HFFc6 (cell line): ENCODE measurements at regions not wholly inside any gene's neighbourhood (a gene's known extent, or its start where the extent isn't known, plus 50 kb on each side); places are given as distances from the start of the nearest gene placed in this dataset.

Experiments
- DNase-seq: peaks from one replicate; pipeline ENCODE4 v3.0.0-alpha.2; 2018
- H3K27ac Mint-ChIP-seq: 2 replicates; pipeline ENCODE4 v1.8.0; 2020; ENCODE audit warnings: mild to moderate bottlenecking, mixed read lengths
- H3K27me3 Mint-ChIP-seq: 2 replicates; pipeline ENCODE4 v1.8.0; 2021; ENCODE audit warnings: mild to moderate bottlenecking, moderate library complexity, mixed read lengths; ENCODE audit not compliant: insufficient read depth
- H3K36me3 Mint-ChIP-seq: 2 replicates; pipeline ENCODE4 v1.8.0; 2021; ENCODE audit warnings: low read depth, mixed read lengths
- H3K4me1 Mint-ChIP-seq: 2 replicates; pipeline ENCODE4 v1.8.0; 2020; ENCODE audit warnings: low read depth, mixed read lengths
- H3K4me3 Mint-ChIP-seq: 2 replicates; pipeline ENCODE4 v1.8.0; 2020; ENCODE audit warnings: mild to moderate bottlenecking, moderate library complexity, mixed read lengths
- H3K9me3 Mint-ChIP-seq: 2 replicates; pipeline ENCODE4 v1.8.0; 2020; ENCODE audit warnings: mild to moderate bottlenecking, mixed read lengths
- TF ChIP-seq, protein P1 (sequence below): fragments of 200-600 bp; sonication (generic); IDR thresholded peaks from 2 replicates; pipeline ENCODE4 v1.5.0; 2021; ENCODE audit warnings: antibody characterized with exemption, mild to moderate bottlenecking

DNA sequence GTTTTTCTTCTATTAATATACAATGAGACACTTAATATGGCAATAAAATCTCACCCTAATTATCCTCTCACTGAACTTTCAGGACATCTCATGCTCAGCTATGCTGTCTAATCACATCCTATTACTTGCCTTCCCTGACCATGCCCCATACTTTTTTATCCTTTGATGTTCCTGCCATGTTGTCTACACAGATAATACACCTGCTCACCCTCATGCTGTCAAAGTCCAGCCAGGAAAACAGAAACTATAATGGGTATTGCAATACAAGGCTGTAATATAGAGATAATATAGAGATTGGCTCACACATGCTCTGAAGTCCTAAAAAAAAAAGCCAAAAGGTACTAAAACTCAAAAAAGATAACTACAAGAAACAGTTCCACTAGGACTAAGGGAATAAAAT is 305.4 kb downstream of the PRDM5 start:
- H3K36me3 Mint-ChIP-seq = no peaks in the 10 kb centered on the region
- H3K27me3 Mint-ChIP-seq = no peaks in the 10 kb centered on the region; the same call in 1 of the 2 replicates
- TF ChIP-seq, protein P1, sequence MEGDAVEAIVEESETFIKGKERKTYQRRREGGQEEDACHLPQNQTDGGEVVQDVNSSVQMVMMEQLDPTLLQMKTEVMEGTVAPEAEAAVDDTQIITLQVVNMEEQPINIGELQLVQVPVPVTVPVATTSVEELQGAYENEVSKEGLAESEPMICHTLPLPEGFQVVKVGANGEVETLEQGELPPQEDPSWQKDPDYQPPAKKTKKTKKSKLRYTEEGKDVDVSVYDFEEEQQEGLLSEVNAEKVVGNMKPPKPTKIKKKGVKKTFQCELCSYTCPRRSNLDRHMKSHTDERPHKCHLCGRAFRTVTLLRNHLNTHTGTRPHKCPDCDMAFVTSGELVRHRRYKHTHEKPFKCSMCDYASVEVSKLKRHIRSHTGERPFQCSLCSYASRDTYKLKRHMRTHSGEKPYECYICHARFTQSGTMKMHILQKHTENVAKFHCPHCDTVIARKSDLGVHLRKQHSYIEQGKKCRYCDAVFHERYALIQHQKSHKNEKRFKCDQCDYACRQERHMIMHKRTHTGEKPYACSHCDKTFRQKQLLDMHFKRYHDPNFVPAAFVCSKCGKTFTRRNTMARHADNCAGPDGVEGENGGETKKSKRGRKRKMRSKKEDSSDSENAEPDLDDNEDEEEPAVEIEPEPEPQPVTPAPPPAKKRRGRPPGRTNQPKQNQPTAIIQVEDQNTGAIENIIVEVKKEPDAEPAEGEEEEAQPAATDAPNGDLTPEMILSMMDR = no peak
- DNase-seq = no peak
- no peak overlapping the region for H3K27ac Mint-ChIP-seq
- H3K4me1 Mint-ChIP-seq = no peaks in the 10 kb centered on the region
- H3K4me3 Mint-ChIP-seq = no peak overlapping the region
- peaks cover 8% of the 10 kb centered on the region; the same call in 1 of the 2 replicates for H3K9me3 Mint-ChIP-seq

DNA sequence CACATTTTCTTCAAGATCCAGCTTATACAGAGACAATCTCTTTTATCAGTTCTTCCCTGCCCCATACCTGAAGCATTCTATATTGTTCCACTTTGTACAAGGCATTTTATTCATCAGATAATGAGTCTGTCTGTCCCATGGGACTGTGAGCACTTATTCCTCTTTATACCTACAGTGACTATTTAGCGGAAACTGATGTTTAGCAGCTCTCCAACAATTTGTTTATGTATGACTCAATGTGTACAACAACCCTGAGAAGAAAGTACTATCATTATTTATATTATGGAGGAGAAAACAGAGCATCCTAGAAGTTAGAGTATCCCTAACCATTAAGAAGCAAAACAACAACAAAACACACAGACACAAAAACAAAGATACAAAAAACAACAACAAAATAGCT is 306.5 kb downstream of the PRDM5 start:
- Mint-ChIP-seq H3K27me3 (no peaks in the 10 kb centered on the region; the same call in 1 of the 2 replicates), H3K4me1 (no peaks in the 10 kb centered on the region), H3K9me3 (peaks cover 8% of the 10 kb centered on the region; the same call in 1 of the 2 replicates), H3K36me3 (no peaks in the 10 kb centered on the region), H3K27ac (no peak overlapping the region), H3K4me3 (no peak overlapping the region)
- DNase-seq = no peak
- TF ChIP-seq, protein P1 = no peak

DNA sequence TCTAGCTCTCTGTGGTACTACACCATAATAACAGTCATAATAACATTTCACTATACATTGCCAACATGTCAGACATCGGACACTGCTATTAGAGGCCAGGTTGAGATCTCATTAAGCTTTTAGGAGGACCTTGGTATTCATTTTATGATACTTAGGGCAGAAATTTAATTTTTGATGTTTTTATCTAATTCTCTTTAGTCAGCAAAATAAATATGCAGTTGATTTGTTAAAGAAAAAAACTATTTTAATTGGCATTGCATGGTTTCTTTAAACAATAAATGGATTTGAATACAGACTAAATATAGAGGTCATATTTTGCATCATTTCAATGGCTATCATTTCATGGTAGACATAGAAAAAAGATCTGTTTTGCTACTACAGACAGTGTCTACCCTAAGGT is 308.7 kb downstream of the PRDM5 start:
- no peak overlapping the region for H3K27ac Mint-ChIP-seq
- TF ChIP-seq, protein P1 = no peak
- H3K9me3 Mint-ChIP-seq = peaks cover 8% of the 10 kb centered on the region; the same call in 1 of the 2 replicates
- H3K4me3 Mint-ChIP-seq = no peak overlapping the region
- H3K4me1 Mint-ChIP-seq = no peaks in the 10 kb centered on the region
- H3K36me3 Mint-ChIP-seq = no peaks in the 10 kb centered on the region
- H3K27me3 Mint-ChIP-seq = no peaks in the 10 kb centered on the region; the same call in 1 of the 2 replicates
- no peak for DNase-seq

DNA sequence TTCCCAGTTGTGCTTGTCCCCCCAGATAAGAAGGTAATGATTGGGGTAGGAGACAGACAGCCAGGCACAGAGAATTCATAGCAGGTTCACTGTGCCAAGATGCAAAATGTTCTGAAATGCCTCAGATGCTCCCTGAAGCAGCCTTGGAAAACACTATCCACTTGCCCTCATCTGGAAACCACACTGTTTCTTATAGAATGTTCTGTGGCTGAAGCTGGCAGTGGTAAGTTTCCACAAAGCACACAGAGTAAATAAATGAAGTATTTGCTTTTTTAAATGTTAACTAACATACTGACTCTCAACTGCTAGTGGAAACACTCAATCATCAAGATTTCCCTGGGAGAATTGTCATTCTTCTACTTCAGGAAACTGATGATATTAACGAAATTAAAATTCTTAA is 311.4 kb downstream of the PRDM5 start:
- no peaks in the 10 kb centered on the region for H3K36me3 Mint-ChIP-seq
- no peaks in the 10 kb centered on the region for H3K4me1 Mint-ChIP-seq
- no peak overlapping the region for H3K4me3 Mint-ChIP-seq
- H3K9me3 Mint-ChIP-seq = peaks cover 11% of the 10 kb centered on the region; the same call in 1 of the 2 replicates
- no peak overlapping the region for H3K27ac Mint-ChIP-seq
- H3K27me3 Mint-ChIP-seq = no peaks in the 10 kb centered on the region; the same call in 1 of the 2 replicates
- DNase-seq = no peak
- TF ChIP-seq, protein P1 = no peak

DNA sequence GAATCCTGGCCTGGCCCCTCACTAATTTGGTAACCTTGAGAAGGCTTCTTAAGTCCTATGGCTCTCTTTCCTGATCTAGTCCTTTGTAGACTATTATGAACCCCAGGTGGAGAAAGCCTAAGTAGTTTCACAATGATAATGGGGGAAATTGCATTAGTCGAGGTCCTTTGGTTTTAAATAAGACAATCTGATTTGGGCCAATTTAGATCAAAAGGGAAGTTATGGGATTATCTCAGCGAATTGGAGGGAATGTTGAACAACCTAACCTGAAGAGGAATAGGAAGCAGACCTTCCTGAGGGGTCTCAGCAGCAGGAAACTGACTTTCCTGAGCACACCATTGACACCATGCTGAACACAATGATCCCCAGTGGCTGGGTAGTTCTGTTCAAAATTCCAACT is 331.5 kb downstream of the PRDM5 start:
- Mint-ChIP-seq H3K9me3 (peaks cover 17% of the 10 kb centered on the region), H3K27ac (no peak overlapping the region), H3K27me3 (no peaks in the 10 kb centered on the region), H3K4me1 (no peaks in the 10 kb centered on the region), H3K36me3 (no peaks in the 10 kb centered on the region), H3K4me3 (no peak overlapping the region)
- TF ChIP-seq, protein P1 = no peak
- no peak for DNase-seq

DNA sequence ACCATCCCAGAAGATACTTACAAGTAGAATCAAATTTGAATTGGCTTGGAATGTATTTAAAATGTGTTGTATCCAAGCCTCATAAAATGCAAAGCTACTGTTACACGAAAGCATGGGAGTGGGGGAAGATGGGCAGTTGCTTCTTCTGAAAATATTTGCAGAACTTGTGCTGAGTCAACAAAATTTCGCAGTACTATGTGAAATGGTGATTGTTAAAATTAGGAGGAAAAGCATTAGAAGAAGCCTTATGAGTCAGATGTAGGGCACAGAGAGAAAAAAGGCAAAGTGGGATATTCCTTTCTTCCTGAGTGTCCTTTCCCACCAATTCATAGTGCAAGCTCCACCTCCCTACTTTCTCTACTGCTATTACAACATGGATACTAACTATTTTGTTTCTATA is 332.7 kb downstream of the PRDM5 start:
- Mint-ChIP-seq H3K9me3 (peaks cover 24% of the 10 kb centered on the region), H3K27ac (no peak overlapping the region), H3K4me3 (no peak overlapping the region), H3K36me3 (no peaks in the 10 kb centered on the region), H3K4me1 (no peaks in the 10 kb centered on the region), H3K27me3 (no peaks in the 10 kb centered on the region)
- TF ChIP-seq, protein P1 = no peak
- no peak for DNase-seq
